Astrocyte (in vitro differentiated cells and primary cell): ENCODE measurements at regions not wholly inside any gene's neighbourhood (a gene's known extent, or its start where the extent isn't known, plus 50 kb on each side); places are given as distances from the start of the nearest gene placed in this dataset.

Experiments used
- DNase-seq: peaks from one replicate; pipeline ENCODE4 v3.0.0-alpha.2; 2010; ENCODE audit warnings: low read depth
- FAIRE-seq: peaks from 2 replicates; lab custom pipeline; 2011; peaks lifted over from hg19 to GRCh38; lab: Jason Lieb, UNC
- H2AFZ ChIP-seq: 2 replicates; pipeline ENCODE4 v1.6.0; 2012; ENCODE audit warnings: low read depth, low read length, inconsistent platforms
- H3K27ac ChIP-seq: 2 replicates; pipeline ENCODE4 v1.5.1; 2011; ENCODE audit warnings: low read depth, low read length, inconsistent platforms
- H3K27me3 ChIP-seq: 2 replicates; pipeline ENCODE4 v1.6.0; 2011; ENCODE audit warnings: low read length, inconsistent platforms; ENCODE audit not compliant: insufficient read depth
- H3K36me3 ChIP-seq: 2 replicates; pipeline ENCODE4 v1.5.1; 2011; ENCODE audit warnings: low read length, inconsistent platforms; ENCODE audit not compliant: insufficient read depth
- H3K4me1 ChIP-seq: 2 replicates; pipeline ENCODE4 v1.5.1; 2011; ENCODE audit warnings: low read length, inconsistent platforms; ENCODE audit not compliant: insufficient read depth
- H3K4me2 ChIP-seq: 2 replicates; pipeline ENCODE4 v1.6.0; 2012; ENCODE audit warnings: low read length, inconsistent platforms
- H3K4me3 ChIP-seq: 2 replicates; pipeline ENCODE4 v1.5.1; 2011; ENCODE audit warnings: low read depth, mild to moderate bottlenecking, low read length, inconsistent platforms; ENCODE audit not compliant: insufficient read depth
- H3K79me2 ChIP-seq: 2 replicates; pipeline ENCODE4 v1.6.0; 2012; ENCODE audit warnings: mild to moderate bottlenecking, low read length, inconsistent platforms; ENCODE audit not compliant: insufficient read depth
- H3K9ac ChIP-seq: 2 replicates; pipeline ENCODE4 v1.6.0; 2012; ENCODE audit warnings: mild to moderate bottlenecking, low read length, inconsistent platforms
- H3K9me3 ChIP-seq: 2 replicates; pipeline ENCODE4 v1.5.1; 2012; ENCODE audit warnings: low read depth, mild to moderate bottlenecking, low read length, inconsistent platforms; ENCODE audit not compliant: insufficient read depth
- H4K20me1 ChIP-seq: 2 replicates; pipeline ENCODE4 v1.6.0; 2012; ENCODE audit warnings: low read length, inconsistent platforms; ENCODE audit not compliant: insufficient read depth
- H3K27ac Mint-ChIP-seq: one replicate; pipeline ENCODE4 v1.8.0; 2021; ENCODE audit warnings: mild to moderate bottlenecking, mixed read lengths; ENCODE audit not compliant: unreplicated experiment
- H3K27me3 Mint-ChIP-seq: one replicate; pipeline ENCODE4 v1.8.0; 2021; ENCODE audit warnings: low read depth, mixed read lengths; ENCODE audit not compliant: unreplicated experiment
- H3K36me3 Mint-ChIP-seq: one replicate; pipeline ENCODE4 v1.8.0; 2021; ENCODE audit warnings: low read depth, mixed read lengths; ENCODE audit not compliant: unreplicated experiment
- H3K4me1 Mint-ChIP-seq: one replicate; pipeline ENCODE4 v1.8.0; 2021; ENCODE audit warnings: low read depth, mixed read lengths; ENCODE audit not compliant: unreplicated experiment
- H3K4me3 Mint-ChIP-seq: one replicate; pipeline ENCODE4 v1.8.0; 2021; ENCODE audit warnings: mild to moderate bottlenecking, moderate library complexity, mixed read lengths; ENCODE audit not compliant: unreplicated experiment
- H3K9me3 Mint-ChIP-seq: one replicate; pipeline ENCODE4 v1.8.0; 2021; ENCODE audit warnings: mild to moderate bottlenecking, mixed read lengths; ENCODE audit not compliant: unreplicated experiment
- EZH2 ChIP-seq: IDR thresholded peaks from 2 replicates; pipeline ENCODE4 v1.6.1; 2012; ENCODE audit warnings: mild to moderate bottlenecking, low read length, inconsistent platforms; ENCODE audit not compliant: insufficient read depth
- TF ChIP-seq, protein P1 (sequence below): IDR thresholded peaks from 2 replicates; pipeline ENCODE4 v1.5.1; 2011; ENCODE audit warnings: low read depth, mild to moderate bottlenecking, inconsistent platforms, low read length, moderate library complexity; ENCODE audit not compliant: insufficient read depth

DNA sequence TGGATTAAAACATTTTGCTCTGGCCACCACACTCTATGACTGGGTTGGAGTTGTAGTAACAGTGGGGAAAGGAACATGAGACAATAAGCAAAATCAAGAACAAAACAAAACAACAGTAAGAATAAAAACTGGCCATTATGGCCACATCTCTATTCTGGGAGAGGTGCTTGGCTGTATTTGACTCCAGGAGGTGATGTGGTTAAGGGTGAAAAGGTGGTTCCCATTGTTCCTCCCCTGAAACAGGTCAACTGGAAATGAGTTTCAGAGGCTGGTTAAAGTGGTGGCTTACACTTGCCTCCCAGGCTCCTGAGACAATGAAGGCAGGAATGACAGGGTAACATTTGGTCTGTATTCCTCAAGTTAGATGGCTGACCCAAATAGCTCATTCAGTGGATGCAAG, 67.3 kb upstream of the FANCL start:
- Histone ChIP-seq H3K9me3 (no peaks in the 10 kb centered on the region), H3K4me3 (no peak overlapping the region), H4K20me1 (no peaks in the 10 kb centered on the region), H3K79me2 (no peaks in the 10 kb centered on the region), H3K4me2 (no peak overlapping the region), H3K9ac (no peak overlapping the region), H2AFZ (no peak overlapping the region), H3K27me3 (no peaks in the 10 kb centered on the region), H3K36me3 (no peaks in the 10 kb centered on the region), H3K27ac (no peak overlapping the region), H3K4me1 (no peaks in the 10 kb centered on the region)
- DNase-seq (no peak), FAIRE-seq (no peak)
- no peak for TF ChIP-seq EZH2
- H3K27ac Mint-ChIP-seq: no peak overlapping the region
- no peak overlapping the region for H3K4me3 Mint-ChIP-seq
- H3K36me3 Mint-ChIP-seq: no peaks in the 10 kb centered on the region
- no peaks in the 10 kb centered on the region for H3K27me3 Mint-ChIP-seq
- H3K9me3 Mint-ChIP-seq: no peaks in the 10 kb centered on the region
- H3K4me1 Mint-ChIP-seq: no peaks in the 10 kb centered on the region

DNA sequence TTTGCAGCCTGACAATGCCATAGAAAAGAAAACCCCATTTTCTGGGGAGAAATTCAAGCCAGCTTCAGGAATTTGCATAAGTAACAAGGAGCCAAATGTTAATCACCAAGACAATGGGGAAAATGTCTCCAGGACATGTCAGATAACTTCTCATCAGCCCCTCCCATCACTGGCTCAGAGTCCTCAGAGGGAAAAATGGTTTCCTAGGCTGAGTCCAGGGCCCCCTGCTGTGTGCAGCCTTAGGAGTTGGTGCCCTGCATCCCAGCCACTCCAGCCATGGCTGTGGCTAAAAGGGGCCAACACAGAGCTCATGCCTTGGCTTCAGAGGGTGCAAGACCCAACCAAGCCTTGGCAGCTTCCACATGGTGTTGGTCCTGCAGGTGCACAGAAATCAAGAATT, 63.7 kb upstream of the FANCL start:
- no peaks in the 10 kb centered on the region for H4K20me1 ChIP-seq
- no peak overlapping the region for H3K9ac ChIP-seq
- Mint-ChIP-seq H3K36me3 (no peaks in the 10 kb centered on the region), H3K4me3 (no peak overlapping the region), H3K4me1 (no peaks in the 10 kb centered on the region), H3K9me3 (no peaks in the 10 kb centered on the region), H3K27ac (no peak overlapping the region), H3K27me3 (no peaks in the 10 kb centered on the region)
- no peak overlapping the region for H2AFZ ChIP-seq
- no peaks in the 10 kb centered on the region for H3K9me3 ChIP-seq
- no peaks in the 10 kb centered on the region for H3K27me3 ChIP-seq
- no peak overlapping the region for H3K27ac ChIP-seq
- no peaks in the 10 kb centered on the region for H3K79me2 ChIP-seq
- FAIRE-seq: no peak
- no peak for DNase-seq
- H3K4me1 ChIP-seq: no peaks in the 10 kb centered on the region
- H3K4me2 ChIP-seq: no peak overlapping the region
- TF ChIP-seq EZH2: no peak
- TF ChIP-seq, protein P1, sequence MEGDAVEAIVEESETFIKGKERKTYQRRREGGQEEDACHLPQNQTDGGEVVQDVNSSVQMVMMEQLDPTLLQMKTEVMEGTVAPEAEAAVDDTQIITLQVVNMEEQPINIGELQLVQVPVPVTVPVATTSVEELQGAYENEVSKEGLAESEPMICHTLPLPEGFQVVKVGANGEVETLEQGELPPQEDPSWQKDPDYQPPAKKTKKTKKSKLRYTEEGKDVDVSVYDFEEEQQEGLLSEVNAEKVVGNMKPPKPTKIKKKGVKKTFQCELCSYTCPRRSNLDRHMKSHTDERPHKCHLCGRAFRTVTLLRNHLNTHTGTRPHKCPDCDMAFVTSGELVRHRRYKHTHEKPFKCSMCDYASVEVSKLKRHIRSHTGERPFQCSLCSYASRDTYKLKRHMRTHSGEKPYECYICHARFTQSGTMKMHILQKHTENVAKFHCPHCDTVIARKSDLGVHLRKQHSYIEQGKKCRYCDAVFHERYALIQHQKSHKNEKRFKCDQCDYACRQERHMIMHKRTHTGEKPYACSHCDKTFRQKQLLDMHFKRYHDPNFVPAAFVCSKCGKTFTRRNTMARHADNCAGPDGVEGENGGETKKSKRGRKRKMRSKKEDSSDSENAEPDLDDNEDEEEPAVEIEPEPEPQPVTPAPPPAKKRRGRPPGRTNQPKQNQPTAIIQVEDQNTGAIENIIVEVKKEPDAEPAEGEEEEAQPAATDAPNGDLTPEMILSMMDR: no peak
- no peak overlapping the region for H3K4me3 ChIP-seq
- H3K36me3 ChIP-seq: no peaks in the 10 kb centered on the region

- H3K27me3 Mint-ChIP-seq: no peaks in the 10 kb centered on the region
- Histone ChIP-seq H4K20me1 (no peaks in the 10 kb centered on the region), H3K27ac (no peak overlapping the region), H3K27me3 (no peaks in the 10 kb centered on the region), H2AFZ (no peak overlapping the region), H3K4me3 (no peak overlapping the region), H3K9ac (no peak overlapping the region), H3K79me2 (no peaks in the 10 kb centered on the region), H3K4me2 (no peak overlapping the region), H3K36me3 (no peaks in the 10 kb centered on the region), H3K4me1 (no peaks in the 10 kb centered on the region), H3K9me3 (no peaks in the 10 kb centered on the region)
- DNase-seq: no peak
- no peak for TF ChIP-seq EZH2
- TF ChIP-seq, protein P1: no peak
- H3K4me3 Mint-ChIP-seq: no peak overlapping the region
- H3K4me1 Mint-ChIP-seq: no peaks in the 10 kb centered on the region
- no peak overlapping the region for H3K27ac Mint-ChIP-seq
- peaks cover 3% of the 10 kb centered on the region for H3K9me3 Mint-ChIP-seq
- no peak for FAIRE-seq
- H3K36me3 Mint-ChIP-seq: no peaks in the 10 kb centered on the region
These were observed 58.0 kb upstream of the FANCL start for GRCh38 chr2:58299123-58299522.
